Left ventricle myocardium superior (tissue), 1 donor: ENCODE measurements at regions not wholly inside any gene's neighbourhood (a gene's known extent, or its start where the extent isn't known, plus 50 kb on each side); places are given as distances from the start of the nearest gene placed in this dataset.

Experiments used
- ATAC-seq: fragments of 200-7000 bp; cut with Tn5 transposase; one replicate; pipeline ENCODE4 v1.9.1; 2020; ENCODE audit warnings: mild to moderate bottlenecking, moderate library complexity
- DNase-seq: peaks from one replicate; pipeline ENCODE4 v3.0.0-alpha.2; 2020
- intact Hi-C: fragments of 100-400 bp; cut with micrococcal nuclease; formaldehyde crosslinking; loops from one replicate; pipeline ENCODE4 v1.11.0; 2022
- donor health status: DM: no; HTN: yes; CAD: no; lungs with severe emphysema.

DNA sequence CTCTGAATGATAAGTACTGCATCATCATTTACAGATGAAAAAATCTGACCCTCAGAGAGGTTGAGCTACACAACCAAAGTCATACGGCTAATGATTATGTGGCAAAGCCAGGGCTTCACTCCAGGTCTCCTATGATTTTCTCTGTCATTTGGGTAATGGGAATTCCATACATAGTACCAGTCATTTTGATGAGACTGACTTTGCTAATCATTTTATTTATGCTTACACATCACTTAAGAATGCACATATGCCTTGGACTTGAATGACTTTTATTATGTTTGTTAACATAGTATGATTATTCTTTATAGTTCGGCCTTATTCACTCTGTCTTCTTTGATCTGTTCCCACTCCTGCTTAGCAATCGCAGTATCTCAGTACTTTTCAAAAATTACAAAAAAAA lies 255.1 kb upstream of the GPRIN3 start:
- intact Hi-C loops: no loop called here
- DNase-seq (no peak), ATAC-seq (no peak)

DNA sequence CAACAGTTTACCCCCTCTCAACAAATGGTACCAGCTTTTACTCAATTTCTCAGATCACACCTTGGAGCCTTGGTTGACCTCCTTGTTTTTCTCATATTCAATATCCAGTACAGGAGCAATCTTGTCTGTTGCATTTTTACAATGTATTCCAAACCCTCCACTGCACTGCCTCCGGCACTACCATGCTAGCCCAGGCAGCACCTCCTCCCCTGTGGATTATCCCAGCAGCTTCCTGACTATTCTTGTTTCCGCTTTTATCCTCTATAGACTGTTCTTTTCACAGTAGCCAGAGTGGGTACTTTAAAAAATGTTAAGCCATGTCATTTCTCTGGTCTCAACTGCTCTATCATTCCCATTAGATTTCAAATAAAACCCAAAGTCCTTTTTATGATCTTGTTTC lies 253.4 kb upstream of the GPRIN3 start:
- DNase-seq: no peak
- ATAC-seq: no peak
- intact Hi-C loops: no loop called here

DNA sequence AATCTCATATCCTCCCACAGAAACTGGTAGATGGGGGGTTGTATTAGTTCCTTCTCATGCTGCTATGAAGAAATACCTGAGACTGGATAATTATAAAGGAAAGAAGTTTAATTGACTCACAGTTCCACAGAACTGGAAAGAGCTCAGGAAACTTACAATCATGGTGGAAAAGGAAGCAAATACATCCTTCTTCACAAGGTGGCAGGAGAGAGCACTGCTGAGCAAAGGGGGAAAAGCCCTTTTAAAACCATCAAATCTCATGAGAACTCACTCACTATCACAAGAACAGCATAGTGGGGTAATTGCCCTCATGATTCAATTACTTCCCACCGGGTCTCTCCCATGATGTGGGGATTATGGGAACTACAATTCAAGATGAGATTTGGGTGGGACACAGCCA lies 250.5 kb upstream of the GPRIN3 start:
- intact Hi-C loops: no loop called here
- ATAC-seq: no peak

DNA sequence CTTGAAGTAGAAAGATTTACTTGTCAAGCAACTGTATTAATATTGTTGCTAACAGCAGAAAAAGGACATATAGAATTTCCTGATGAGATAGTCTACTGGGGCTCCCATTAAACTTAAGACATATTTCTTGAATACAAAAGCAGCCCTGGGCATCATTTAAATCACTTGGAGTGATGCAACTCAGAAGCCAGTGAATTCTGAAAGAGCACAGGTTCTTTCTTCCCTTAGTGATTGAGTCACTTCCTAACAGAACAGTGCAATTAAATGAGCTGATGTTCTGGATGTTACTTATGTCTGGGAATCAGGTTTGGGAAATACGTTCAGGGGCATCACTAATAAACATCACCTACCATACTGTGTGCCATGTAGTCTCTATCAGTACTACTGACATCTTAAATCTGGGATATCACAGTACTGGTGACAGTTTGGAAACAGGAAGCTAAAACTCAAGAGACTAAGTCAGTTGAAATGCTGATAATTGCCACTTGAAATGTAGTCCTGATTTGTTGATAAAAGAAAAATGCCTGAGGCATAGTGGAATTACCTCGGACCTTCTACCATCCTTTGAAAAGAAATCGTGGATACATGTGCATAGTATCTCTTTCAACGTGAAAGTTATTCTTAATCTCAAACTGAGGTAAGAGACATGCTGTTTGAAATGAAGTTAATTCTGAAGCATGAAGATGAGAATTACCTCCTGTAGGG lies 249.2 kb upstream of the GPRIN3 start:
- ATAC-seq: no peak
- intact Hi-C loops: no loop called here
- DNase-seq: no peak

More for the DNA sequence above, 250.5 kb upstream of the GPRIN3 start:
- no peak for DNase-seq

DNA sequence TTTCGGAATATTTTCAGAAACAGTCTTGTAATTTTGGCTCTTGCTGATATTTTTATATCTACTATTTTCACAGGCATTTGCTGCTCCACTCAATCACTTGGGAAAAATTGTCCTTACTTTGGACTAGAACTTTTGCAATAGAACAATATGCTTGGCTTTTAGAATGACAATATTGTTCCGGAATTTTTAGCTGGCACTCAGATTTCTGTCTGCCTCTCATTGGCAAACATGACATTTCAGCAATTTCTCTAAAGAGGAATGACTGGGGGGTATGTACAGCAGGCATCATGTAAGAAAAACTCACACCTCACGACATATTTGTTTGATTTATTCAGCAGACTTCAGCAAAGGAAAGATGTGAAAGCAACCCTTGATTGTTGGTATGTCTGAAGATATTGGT lies 243.6 kb upstream of the GPRIN3 start:
- DNase-seq: no peak
- ATAC-seq: no peak
- intact Hi-C loops: no loop called here

DNA sequence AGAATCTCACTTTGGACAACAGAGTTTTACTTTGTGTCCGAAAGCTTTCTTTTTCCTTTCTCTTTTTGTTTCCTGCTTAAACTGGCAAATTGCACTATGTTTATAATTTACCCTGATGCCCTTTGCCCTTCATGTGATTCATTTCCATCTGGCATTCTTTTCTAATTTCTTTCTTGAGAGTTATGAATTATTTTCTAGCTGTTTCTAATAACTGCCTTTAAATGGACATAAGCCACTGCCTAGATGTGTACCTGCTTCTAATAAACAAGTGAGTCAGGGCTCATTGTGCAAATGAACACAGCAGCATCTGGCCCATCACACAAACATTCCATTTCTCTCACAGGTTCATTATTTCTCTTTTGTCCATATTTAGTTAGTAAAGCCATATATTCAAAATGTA lies 242.3 kb upstream of the GPRIN3 start:
- DNase-seq (no peak), ATAC-seq (no peak)
- intact Hi-C loops: no loop called here

DNA sequence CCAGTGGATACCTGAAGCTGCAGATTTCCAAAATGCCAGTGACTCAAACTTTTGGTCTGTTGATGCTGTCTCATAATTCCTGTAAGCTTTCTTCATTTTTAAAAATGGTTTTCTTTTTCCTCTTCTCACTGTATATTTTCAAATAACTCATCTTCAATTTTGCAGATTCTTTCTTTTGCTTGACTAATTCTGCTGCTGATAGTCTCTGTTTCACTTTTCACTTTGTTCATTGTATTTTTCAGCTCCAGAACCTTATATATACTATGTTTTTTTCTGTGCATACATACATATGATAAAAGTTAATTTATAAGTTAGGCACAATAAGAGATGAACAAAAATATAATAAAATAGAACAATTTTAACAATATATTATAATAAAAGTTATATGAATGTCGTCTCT lies 237.7 kb upstream of the GPRIN3 start:
- no peak for ATAC-seq
- intact Hi-C loops: no loop called here
- DNase-seq: no peak

DNA sequence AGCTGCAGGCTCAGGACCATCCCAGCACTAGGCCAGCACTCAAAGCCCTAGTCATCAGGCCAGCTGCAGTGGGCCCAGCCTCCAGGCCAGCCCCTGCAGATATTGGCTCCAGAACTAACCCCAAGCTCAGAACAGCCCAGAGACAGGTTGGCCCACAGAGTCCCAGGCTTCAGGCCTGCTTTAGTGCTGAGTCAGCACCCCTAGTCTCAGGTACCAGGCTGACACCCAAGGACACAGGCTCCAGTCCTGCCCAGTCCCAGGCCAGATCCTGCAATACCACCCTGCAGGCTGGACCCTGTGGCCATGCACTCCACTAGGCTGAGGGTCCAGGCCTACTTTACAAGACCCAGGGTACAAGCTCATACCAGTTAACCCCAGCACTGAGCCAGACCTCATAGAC lies 234.4 kb upstream of the GPRIN3 start:
- ATAC-seq: no peak
- DNase-seq: no peak
- intact Hi-C loops: no loop called here

DNA sequence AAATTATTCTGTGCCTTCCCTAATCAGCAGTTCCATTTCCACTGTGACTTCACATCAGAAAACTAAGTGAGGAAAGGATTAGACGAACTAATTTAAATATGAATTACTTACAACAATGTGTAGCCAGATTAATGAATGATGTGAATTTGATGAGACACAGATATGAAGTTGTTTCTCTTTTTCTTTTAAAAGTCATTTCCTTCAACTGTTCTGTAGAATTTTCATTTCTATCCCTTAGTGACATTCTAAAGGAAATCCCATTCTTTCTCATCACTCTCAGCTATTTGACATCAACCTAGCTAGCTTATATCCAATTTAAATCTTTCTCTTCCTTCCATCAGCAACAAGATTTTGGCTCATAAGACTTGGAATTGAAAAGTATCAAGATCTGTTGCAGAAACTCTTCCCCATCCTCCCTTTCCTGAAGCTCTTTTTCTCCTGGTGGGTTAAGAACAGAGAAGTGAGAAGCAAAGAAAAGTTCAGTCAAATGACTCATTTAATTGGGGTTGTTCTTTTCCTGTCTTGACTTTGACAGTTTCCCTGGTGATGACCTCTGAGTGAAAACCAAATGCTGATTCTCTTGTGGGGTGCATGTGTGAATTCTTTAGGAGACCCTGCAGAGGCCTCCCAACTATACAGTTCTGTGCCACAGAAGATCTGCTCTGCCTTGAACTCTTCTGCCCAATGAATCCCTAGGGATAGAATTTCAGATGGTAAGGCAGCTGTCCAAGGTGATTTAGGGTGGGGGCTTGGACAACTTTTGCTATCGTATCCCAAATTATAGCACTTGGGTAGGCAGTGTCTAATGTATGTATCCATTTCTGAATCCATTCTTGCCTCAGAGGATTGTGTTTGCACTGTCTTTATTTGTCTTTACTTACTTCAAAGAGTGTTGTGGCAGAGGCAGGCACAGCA lies 232.5 kb upstream of the GPRIN3 start:
- no peak for ATAC-seq
- DNase-seq: no peak
- intact Hi-C loops: no loop called here

DNA sequence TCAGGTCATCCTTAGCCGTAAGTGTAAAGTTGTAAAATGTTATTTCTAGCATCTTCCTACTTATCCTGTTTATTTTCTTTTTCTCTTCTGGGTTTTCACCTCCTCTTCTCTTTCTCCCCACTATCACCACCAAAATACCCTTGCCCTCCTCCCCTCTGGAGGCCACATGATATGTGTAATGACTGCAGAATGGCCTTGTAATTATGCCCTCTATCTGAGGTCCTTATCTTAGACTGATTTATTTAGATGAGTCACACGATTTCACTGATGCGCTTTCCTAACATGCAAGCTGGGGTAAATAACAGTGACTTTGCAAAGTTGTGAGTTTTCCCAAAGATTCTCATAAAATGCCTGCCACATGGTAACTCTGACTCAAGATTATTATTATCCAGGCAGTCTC lies 231.8 kb upstream of the GPRIN3 start:
- ATAC-seq: no peak
- intact Hi-C loops: no loop called here
- DNase-seq: no peak

DNA sequence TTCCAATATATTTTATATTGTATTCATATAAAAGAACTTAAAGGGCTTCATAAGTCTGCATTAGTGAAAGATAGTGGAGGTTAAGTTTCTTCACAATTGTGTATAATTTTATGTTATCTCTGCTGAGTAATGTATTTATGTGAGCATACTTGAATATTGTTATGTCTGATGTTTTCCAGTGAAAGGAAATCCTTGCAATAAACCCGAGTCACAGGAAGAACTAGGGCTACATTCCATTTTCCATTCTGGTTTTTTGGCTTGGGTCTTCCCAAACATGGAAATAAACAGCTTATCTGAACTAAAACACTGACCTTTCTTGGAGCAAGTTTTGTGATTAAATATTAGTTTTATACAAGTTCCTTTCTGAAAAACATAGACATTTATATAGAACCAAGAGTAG lies 231.3 kb upstream of the GPRIN3 start:
- ATAC-seq (no peak), DNase-seq (no peak)
- intact Hi-C loops: no loop called here

DNA sequence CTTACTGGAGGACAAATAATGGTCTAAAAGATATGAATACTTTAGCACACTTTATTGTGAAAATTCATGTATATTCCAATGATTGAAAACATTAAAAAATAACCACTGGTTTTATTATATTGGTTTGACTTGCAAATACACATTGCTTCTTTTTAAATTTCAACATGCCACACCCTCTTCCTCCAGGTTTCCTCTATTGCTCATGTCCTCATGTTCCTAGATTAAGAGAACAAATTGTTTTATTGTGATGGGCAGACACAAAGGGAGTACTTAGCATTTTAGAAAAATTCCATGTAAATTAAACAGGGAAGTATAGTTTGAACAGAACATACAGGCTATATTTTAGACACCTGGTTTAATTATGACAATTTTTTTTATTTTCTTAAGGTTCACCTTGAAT lies 230.6 kb upstream of the GPRIN3 start:
- intact Hi-C loops: no loop called here
- no peak for ATAC-seq
- DNase-seq: no peak

DNA sequence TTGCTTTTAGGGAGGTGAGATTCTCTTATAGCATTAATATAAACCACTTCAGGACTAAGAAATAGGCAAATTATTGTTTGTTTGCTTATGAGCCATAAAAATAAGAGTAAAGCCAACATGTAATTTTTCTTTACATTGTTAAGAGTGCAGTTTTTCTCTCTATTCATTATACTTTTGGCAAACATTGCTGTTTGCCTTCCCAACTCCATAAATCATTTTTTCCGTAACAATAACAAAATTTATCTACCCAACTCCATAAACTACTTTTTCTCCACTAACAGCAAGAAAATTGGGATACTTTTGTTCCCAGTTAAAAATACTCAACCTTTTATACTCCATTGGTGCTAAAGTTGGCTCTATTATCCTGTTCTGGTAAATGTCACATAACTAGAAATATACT lies 229.7 kb upstream of the GPRIN3 start:
- intact Hi-C loops: no loop called here
- ATAC-seq: no peak
- no peak for DNase-seq

DNA sequence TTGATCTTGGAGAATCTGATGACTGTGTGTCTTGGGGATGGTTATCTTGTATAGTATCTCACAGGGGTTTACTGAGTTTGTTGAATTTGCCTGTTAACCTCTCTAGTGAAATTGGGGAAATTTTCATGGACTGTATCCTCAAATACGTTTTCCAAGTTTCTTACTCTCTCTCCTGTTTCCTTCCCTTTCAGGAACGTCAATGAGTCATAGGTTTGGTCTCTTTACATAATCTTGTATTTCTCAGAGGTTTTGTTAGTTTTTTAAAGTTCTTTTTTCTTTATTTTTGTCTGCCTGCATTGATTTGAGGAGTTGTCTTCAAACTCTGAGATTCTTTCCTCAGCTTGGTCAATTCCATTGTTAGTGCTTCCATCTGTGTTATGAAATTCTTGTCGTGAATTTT lies 227.7 kb upstream of the GPRIN3 start:
- DNase-seq: no peak
- intact Hi-C loops: no loop called here
- ATAC-seq: no peak

DNA sequence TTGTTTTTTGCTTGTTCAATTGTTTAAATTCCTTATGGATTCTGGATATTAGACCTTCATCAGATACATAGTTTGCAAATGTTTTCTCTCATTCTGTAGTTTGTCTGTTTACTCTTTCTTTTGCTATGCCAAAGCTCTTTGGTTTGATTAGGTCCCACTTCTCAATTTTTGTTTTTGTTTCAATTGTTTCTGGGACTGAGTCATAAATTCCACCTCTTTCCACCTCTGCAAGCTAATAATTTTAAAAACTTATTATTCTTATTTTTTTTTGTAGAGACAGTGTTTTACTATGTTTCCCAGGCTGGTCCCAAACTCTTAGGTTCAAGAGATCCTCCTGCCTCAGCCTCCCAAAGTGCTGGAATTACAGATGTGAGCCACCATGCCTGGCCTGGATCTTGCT lies 226.8 kb upstream of the GPRIN3 start:
- no peak for ATAC-seq
- DNase-seq: no peak

DNA sequence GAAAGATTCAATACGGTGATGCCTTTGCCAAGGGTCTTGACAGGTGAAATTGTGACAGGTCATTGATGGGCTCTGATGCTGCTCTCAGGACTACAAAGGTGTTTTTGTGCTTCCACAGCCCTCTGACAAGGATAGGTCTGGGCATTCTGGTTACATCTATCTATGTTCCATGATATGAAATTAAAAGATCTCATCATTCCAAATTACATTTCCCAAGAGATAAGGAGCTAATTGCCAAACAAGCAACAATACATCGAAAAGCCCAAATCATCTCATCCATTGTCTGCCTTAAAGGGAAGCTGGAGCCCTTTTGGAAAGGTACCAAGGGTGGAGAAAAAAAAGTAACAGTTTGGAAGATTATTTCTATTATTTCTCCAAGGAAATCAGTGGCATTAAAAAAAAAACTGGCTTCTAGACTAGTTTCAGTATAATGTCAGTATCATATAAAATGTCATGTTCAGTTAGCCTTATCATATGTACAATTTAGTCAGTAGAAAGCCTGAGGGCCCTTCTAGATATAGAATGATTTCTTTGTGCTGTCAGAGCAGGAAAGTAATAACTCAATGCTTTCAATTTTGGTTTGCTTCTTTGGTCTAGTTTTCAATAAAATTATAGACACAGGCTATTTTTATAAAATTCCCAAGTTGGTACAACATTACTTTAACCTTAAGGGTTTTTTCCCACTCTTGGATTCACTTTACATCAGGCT lies 224.5 kb upstream of the GPRIN3 start:
- ATAC-seq (no peak), DNase-seq (no peak)
- intact Hi-C loops: no loop called here

More for the DNA sequence above, 226.8 kb upstream of the GPRIN3 start:
- intact Hi-C loops: no loop called here

DNA sequence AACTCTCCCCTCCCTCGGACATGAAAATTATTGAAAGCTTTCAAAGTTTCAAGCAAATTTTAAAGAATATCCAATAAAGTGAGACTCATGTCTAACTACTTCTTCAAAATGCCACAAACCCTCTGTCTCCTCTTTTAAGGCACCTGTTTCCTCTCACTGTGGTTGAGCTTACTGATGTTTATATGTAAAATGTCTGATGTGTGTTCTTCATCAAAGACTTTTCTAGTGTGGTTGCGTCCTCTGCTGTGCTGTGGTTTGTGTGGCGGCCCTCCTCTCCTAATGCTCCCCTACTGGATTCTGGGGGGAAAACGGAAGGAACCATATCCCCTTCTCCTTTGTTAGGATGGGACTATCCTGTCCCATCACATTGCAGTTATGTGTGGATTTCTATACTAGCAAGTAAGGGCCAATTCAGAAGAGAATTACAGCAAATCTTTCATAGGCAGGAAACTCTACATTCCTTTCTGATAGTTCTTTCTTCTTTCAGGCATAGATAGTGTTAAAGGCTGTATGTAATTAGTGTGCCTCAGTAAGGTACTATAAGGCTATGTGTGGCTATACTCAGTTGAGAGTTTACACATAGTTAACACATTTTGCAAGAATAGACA lies 221.0 kb upstream of the GPRIN3 start:
- ATAC-seq (no peak), DNase-seq (no peak)
- intact Hi-C loops: no loop called here

DNA sequence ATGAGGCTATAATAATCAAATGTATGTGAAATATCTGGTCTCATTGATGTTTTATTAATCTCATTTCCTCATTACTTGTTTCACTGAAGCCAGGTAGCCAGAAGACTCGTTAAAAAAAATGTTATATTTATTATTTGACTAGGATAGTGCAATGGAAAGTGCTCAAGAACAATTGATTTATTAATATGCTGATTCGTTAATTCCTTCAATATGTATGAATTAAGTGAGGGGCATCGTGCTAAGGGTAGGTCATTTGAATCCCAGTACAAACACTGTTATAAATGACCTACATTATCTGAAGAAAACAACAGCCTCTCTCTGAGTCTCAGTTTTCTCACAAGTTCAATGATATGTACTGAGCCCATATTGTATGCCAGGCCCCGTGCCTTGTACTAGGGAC lies 214.2 kb upstream of the GPRIN3 start:
- intact Hi-C loops: no loop called here
- ATAC-seq: no peak
- no peak for DNase-seq

DNA sequence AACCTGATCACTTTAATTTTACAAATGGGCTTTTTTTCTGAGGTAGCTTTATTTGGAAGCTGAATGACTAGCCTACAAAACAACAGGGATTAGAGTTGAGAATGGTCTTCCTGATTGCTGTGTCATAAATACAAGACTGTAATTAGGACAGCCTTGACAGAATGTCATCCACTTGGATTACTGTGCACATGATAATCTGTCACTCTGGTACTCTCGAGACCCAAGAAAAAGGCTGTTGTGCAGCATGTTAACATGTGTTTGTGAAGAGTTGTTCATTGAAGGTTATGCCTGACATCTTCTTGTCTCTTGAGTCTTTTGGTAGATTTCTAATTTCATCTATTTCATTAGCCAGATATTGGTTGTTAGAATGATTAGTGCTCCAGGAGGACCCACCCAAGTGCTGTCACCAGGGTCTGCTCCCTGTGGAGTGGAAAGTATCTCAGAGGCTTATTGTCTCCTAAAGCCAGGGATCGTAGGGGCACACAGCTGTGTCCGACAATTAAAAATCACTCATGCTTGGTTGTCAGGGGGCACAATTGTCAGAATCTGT lies 212.2 kb upstream of the GPRIN3 start:
- intact Hi-C loops: no loop called here
- ATAC-seq (no peak), DNase-seq (no peak)

DNA sequence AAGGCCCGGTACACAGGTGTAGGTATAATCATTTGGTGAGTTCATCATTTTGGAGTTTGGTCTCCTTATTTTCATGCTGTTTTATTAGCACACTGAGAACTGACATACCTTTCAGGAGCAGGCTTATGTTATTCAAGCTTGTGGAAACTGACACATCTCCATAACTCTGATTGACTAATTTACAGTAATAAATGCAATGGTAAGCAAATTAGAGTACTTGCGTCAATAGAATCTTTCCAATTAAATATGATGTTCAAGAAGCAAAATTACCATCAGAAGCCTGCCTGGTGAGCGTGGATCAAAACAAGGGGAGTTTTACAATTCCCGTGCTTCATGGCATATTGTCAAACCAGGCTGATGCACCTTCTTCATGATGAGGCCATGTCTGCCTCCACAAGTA lies 210.7 kb upstream of the GPRIN3 start:
- ATAC-seq: no peak
- intact Hi-C loops: no loop called here
- DNase-seq: no peak
